ENCODE measurements at regions not wholly inside any gene's neighbourhood (a gene's known extent, or its start where the extent isn't known, plus 50 kb on each side); places are given as distances from the start of the nearest gene placed in this dataset.
"Not testable (repeated sequence)": the region's sequence is repeated elsewhere in the genome, so short reads cannot be mapped to it uniquely, and the experiment has no call there.

GRCh38 chr6:97914912-97915311 lies 631.9 kb upstream of the MMS22L start:
- POLR2A ChIA-PET: no interaction called here

GRCh38 chr6:97915537-97915936 lies 632.5 kb upstream of the MMS22L start:
- no peak overlapping the region for H3K4me3 Mint-ChIP-seq
- H3K9me3 Mint-ChIP-seq: no peaks in the 10 kb centered on the region

More at GRCh38 chr6:97914912-97915311, 631.9 kb upstream of the MMS22L start:
- H3K36me3 Mint-ChIP-seq: no peaks in the 10 kb centered on the region
- no peak overlapping the region for H3K4me3 Mint-ChIP-seq
- H3K27me3 Mint-ChIP-seq: no peaks in the 10 kb centered on the region
- no peak for ATAC-seq (ENCODE audit: low read depth)
- H3K4me1 Mint-ChIP-seq: no peaks in the 10 kb centered on the region
- no peak for DNase-seq
- H3K9me3 Mint-ChIP-seq: no peaks in the 10 kb centered on the region
- no peak overlapping the region for H3K27ac Mint-ChIP-seq

DNA sequence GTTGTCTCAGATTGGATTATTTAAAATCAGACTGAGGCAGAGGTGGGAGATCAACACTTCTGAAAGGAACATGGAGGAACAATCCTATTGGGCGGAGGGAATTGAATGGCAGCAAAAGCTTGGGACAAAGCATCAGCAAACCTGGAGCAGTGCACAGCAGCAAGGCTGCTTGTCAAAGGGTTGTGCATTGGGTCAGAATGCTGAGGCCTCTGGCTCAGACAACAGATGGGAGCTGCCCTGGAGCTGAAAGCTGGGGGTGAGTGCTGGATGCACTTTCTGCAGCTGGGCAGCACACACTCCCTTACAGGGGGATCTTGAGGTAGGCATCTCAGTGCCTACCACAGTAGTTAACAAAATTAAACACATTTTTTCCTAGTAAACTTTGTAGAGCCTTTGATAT lies 634.4 kb upstream of the MMS22L start:
- ATAC-seq (ENCODE audit: low read depth) (no peak), DNase-seq (no peak)
- no peak overlapping the region for H3K27ac Mint-ChIP-seq
- POLR2A ChIA-PET: no interaction called here
- no peaks in the 10 kb centered on the region for H3K36me3 Mint-ChIP-seq
- no peak overlapping the region for H3K4me3 Mint-ChIP-seq
- no peaks in the 10 kb centered on the region for H3K9me3 Mint-ChIP-seq
- H3K27me3 Mint-ChIP-seq: no peaks in the 10 kb centered on the region
- H3K4me1 Mint-ChIP-seq: no peaks in the 10 kb centered on the region

More at GRCh38 chr6:97915537-97915936, 632.5 kb upstream of the MMS22L start:
- no peaks in the 10 kb centered on the region for H3K27me3 Mint-ChIP-seq
- H3K27ac Mint-ChIP-seq: no peak overlapping the region
- POLR2A ChIA-PET: no interaction called here
- DNase-seq: no peak
- no peaks in the 10 kb centered on the region for H3K36me3 Mint-ChIP-seq
- H3K4me1 Mint-ChIP-seq: no peaks in the 10 kb centered on the region
- ATAC-seq (ENCODE audit: low read depth): no peak

GRCh38 chr6:97919046-97919445 lies 636.0 kb upstream of the MMS22L start:
- POLR2A ChIA-PET: no interaction called here
- no peak for ATAC-seq (ENCODE audit: low read depth)
- H3K4me3 Mint-ChIP-seq: no peak overlapping the region
- H3K4me1 Mint-ChIP-seq: no peaks in the 10 kb centered on the region
- DNase-seq: no peak
- no peaks in the 10 kb centered on the region for H3K27me3 Mint-ChIP-seq
- H3K36me3 Mint-ChIP-seq: no peaks in the 10 kb centered on the region
- H3K9me3 Mint-ChIP-seq: no peaks in the 10 kb centered on the region
- no peak overlapping the region for H3K27ac Mint-ChIP-seq

DNA sequence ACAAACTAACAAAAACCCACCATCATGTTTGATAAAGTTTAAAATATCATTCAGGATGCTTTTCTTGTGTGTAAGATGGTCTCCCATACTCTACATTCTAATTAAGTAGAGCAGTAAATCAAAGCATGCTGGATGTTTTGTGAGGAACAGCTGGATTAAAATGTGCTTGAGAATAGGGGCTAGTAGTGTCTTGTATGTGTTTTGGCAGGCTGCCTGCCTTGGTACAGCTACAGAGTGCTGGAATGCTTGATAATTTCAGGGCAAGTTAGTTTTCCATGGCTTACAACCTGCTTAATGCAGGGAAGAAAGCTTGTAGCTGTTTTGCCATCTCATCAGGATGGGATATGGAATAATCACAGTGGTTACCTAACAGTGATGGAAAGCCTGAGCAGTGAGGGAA lies 636.6 kb upstream of the MMS22L start:
- POLR2A ChIA-PET: no interaction called here
- H3K36me3 Mint-ChIP-seq: no peaks in the 10 kb centered on the region

GRCh38 chr6:97923249-97923648 lies 640.2 kb upstream of the MMS22L start:
- ATAC-seq (ENCODE audit: low read depth) (no peak), DNase-seq (no peak)
- Mint-ChIP-seq H3K4me1 (no peaks in the 10 kb centered on the region), H3K27ac (no peak overlapping the region), H3K4me3 (no peak overlapping the region), H3K36me3 (no peaks in the 10 kb centered on the region), H3K27me3 (no peaks in the 10 kb centered on the region), H3K9me3 (no peaks in the 10 kb centered on the region)
- POLR2A ChIA-PET: no interaction called here

More for the DNA sequence above, 636.6 kb upstream of the MMS22L start:
- no peaks in the 10 kb centered on the region for H3K27me3 Mint-ChIP-seq
- no peak overlapping the region for H3K4me3 Mint-ChIP-seq
- ATAC-seq (ENCODE audit: low read depth) (no peak), DNase-seq (no peak)
- H3K9me3 Mint-ChIP-seq: no peaks in the 10 kb centered on the region
- no peak overlapping the region for H3K27ac Mint-ChIP-seq
- H3K4me1 Mint-ChIP-seq: no peaks in the 10 kb centered on the region

DNA sequence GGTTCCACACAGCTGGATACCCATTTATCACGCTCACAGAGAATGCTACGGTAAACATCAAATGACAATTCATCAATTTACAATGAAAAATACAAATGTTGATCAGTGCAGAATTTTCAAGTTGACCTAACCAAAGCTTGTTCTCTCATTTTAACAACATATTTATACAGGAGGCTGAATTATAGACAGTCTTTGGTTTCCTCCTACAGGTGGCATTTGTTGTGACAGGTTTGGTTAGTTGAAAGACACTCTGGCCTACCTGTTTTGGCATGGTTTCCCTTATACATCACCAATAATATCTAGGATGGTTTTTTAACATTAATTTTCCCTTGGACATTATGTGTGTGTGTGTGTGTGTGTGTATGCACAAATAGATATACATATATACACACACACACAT lies 642.5 kb upstream of the MMS22L start:
- POLR2A ChIA-PET: no interaction called here
- H3K9me3 Mint-ChIP-seq: no peaks in the 10 kb centered on the region
- H3K4me3 Mint-ChIP-seq: no peak overlapping the region
- no peak for DNase-seq
- no peak overlapping the region for H3K27ac Mint-ChIP-seq
- H3K27me3 Mint-ChIP-seq: no peaks in the 10 kb centered on the region
- H3K36me3 Mint-ChIP-seq: no peaks in the 10 kb centered on the region
- no peaks in the 10 kb centered on the region for H3K4me1 Mint-ChIP-seq
- no peak for ATAC-seq (ENCODE audit: low read depth)

GRCh38 chr6:97939440-97940168 lies 656.6 kb upstream of the MMS22L start:
- Mint-ChIP-seq H3K4me3 (no peak overlapping the region), H3K27me3 (no peaks in the 10 kb centered on the region), H3K36me3 (no peaks in the 10 kb centered on the region), H3K27ac (no peak overlapping the region), H3K9me3 (peaks cover 1% of the 10 kb centered on the region), H3K4me1 (no peaks in the 10 kb centered on the region)
- ATAC-seq (ENCODE audit: low read depth) (no peak), DNase-seq (no peak)
- POLR2A ChIA-PET: no interaction called here

DNA sequence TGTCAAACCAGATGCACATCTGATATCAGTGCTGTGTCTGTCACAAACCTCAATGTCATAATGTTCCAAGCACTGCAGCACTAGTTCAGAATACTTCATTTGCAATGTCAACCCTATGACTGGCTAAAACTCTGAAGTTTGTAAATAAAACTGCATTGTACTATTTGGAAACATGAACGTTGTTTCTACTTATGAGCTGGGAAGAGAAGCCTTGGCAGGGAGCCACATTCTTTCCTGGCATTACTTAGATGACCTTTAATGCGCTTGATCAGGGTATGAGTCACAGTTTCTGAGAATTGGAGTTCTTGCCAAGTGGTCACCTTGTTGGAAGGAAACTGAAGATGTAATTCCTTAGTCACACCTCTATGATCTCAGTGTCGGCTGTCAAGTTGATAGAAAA lies 664.8 kb upstream of the MMS22L start:
- Mint-ChIP-seq H3K27me3 (no peaks in the 10 kb centered on the region), H3K9me3 (peaks cover 3% of the 10 kb centered on the region), H3K4me3 (no peak overlapping the region), H3K4me1 (no peaks in the 10 kb centered on the region), H3K27ac (no peak overlapping the region), H3K36me3 (no peaks in the 10 kb centered on the region)
- POLR2A ChIA-PET: no interaction called here
- DNase-seq: no peak
- no peak for ATAC-seq (ENCODE audit: low read depth)

- ATAC-seq (ENCODE audit: low read depth) (no peak), DNase-seq (no peak)
- H3K36me3 Mint-ChIP-seq: no peaks in the 10 kb centered on the region
- peaks cover 1% of the 10 kb centered on the region for H3K9me3 Mint-ChIP-seq
- POLR2A ChIA-PET: no interaction called here
- H3K27ac Mint-ChIP-seq: no peak overlapping the region
- H3K4me1 Mint-ChIP-seq: no peaks in the 10 kb centered on the region
- no peak overlapping the region for H3K4me3 Mint-ChIP-seq
- H3K27me3 Mint-ChIP-seq: peaks cover 2% of the 10 kb centered on the region
These were observed 675.1 kb upstream of the MMS22L start for GRCh38 chr6:97958134-97958533.

DNA sequence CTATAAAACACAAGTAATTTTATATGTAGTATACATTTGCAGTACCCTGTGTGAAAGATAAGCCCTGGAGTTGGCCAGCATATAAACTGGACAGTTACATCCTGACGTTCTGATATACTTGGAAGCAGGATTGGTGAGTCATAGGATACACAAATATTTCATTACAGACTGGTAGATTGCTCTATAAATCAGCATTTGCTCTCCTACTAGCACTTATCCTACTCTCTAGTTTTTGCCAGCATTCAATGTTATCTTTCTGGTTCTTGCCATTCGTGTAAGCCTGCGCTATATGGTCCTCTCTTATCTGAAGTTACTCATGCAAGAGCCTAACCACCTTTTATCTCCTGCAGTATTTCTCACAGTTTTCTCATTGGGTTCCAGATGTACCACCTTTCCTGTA lies 680.2 kb upstream of the MMS22L start:
- H3K4me3 Mint-ChIP-seq: no peak overlapping the region
- H3K27ac Mint-ChIP-seq: no peak overlapping the region
- POLR2A ChIA-PET: no interaction called here
- no peak for DNase-seq
- H3K27me3 Mint-ChIP-seq: peaks cover 2% of the 10 kb centered on the region
- H3K4me1 Mint-ChIP-seq: no peaks in the 10 kb centered on the region
- no peaks in the 10 kb centered on the region for H3K36me3 Mint-ChIP-seq
- ATAC-seq (ENCODE audit: low read depth): no peak
- H3K9me3 Mint-ChIP-seq: peaks cover 2% of the 10 kb centered on the region

DNA sequence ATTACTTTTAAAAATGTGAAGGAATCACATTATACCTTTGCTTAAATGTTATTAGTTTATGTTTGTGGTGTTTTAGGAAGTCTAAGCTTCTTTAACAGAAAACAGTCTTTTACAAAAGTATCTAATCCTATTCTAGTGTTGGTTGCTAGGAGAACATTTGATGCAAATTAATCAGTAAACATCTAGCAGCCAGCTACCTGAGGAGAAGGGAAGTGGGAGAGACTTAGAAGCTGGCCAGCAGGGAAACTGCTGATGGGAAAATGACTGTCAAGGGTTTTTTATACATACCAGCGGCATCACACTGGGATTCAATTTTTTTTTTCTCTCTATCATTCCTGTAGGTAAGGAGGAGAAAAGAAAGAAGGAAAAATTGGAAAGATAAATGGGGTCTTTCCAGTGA lies 686.0 kb upstream of the MMS22L start:
- Mint-ChIP-seq H3K9me3 (no peaks in the 10 kb centered on the region), H3K4me1 (no peaks in the 10 kb centered on the region), H3K36me3 (no peaks in the 10 kb centered on the region), H3K27ac (no peak overlapping the region), H3K27me3 (no peaks in the 10 kb centered on the region), H3K4me3 (no peak overlapping the region)
- ATAC-seq (ENCODE audit: low read depth): no peak
- POLR2A ChIA-PET: no interaction called here
- DNase-seq: no peak

GRCh38 chr6:97977084-97977483 lies 694.1 kb upstream of the MMS22L start:
- Mint-ChIP-seq H3K4me1 (no peaks in the 10 kb centered on the region), H3K27me3 (no peaks in the 10 kb centered on the region), H3K27ac (no peak overlapping the region), H3K36me3 (no peaks in the 10 kb centered on the region), H3K9me3 (no peaks in the 10 kb centered on the region), H3K4me3 (no peak overlapping the region)
- POLR2A ChIA-PET: no interaction called here
- ATAC-seq (ENCODE audit: low read depth): no peak
- DNase-seq: no peak

- POLR2A ChIA-PET: no interaction called here
- no peak overlapping the region for H3K27ac Mint-ChIP-seq
- H3K4me1 Mint-ChIP-seq: no peaks in the 10 kb centered on the region
- H3K27me3 Mint-ChIP-seq: no peaks in the 10 kb centered on the region
- DNase-seq (no peak), ATAC-seq (ENCODE audit: low read depth) (no peak)
- no peak overlapping the region for H3K4me3 Mint-ChIP-seq
- no peaks in the 10 kb centered on the region for H3K9me3 Mint-ChIP-seq
- H3K36me3 Mint-ChIP-seq: no peaks in the 10 kb centered on the region
These were observed 695.8 kb upstream of the MMS22L start for GRCh38 chr6:97978855-97979271.

- DNase-seq; ATAC-seq (ENCODE audit: low read depth); H3K27ac Mint-ChIP-seq; H3K36me3 Mint-ChIP-seq; H3K4me1 Mint-ChIP-seq; H3K4me3 Mint-ChIP-seq; POLR2A ChIA-PET; H3K9me3 Mint-ChIP-seq; H3K27me3 Mint-ChIP-seq: not testable (repeated sequence)
These were observed 696.3 kb upstream of the MMS22L start for GRCh38 chr6:97979285-97979684.
